ENCODE measurements at regions not wholly inside any gene's neighbourhood (a gene's known extent, or its start where the extent isn't known, plus 50 kb on each side); places are given as distances from the start of the nearest gene placed in this dataset.

DNA sequence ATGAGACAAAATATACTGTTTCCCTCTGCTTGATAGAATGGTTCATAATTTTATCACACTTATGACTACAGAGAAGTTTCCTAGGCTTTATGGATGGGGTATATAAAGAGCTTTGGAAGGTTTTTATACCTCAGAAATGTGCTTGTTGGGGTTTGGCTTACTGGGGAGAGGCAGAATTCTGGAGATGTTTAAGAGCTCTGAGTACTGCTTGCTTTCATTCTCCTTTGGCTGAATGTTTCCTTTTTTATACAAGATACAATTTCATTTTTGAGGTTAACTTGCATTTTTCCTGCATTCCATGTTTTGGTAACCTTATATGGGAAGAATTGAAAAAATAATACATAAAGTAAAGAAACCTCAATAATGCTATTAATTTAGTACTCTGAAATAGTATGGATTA lies 157.7 kb upstream of the COL11A1 start:
- Histone ChIP-seq H3K27ac (no peak overlapping the region), H3K4me3 (no peak overlapping the region), H3K4me1 (no peaks in the 10 kb centered on the region), H3K36me3 (no peaks in the 10 kb centered on the region), H3K27me3 (no peaks in the 10 kb centered on the region), H3K9me3 (no peaks in the 10 kb centered on the region)
- no peak for DNase-seq
- intact Hi-C loops (cut with DNase I) = no loop called here
- TF ChIP-seq POLR2A (IDR thresholded peaks at IDR 0.05) (no peak), POLR2AphosphoS5 (IDR thresholded peaks at IDR 0.05) (no peak), CTCF (IDR thresholded peaks at IDR 0.05) (no peak), EP300 (IDR thresholded peaks at IDR 0.05) (no peak)

GRCh38 chr1:103265551-103265950 lies 157.2 kb upstream of the COL11A1 start:
- DNase-seq = no peak
- no peak overlapping the region for H3K4me3 ChIP-seq

GRCh38 chr1:103259982-103260381 lies 151.7 kb upstream of the COL11A1 start:
- Histone ChIP-seq H3K9me3 (no peaks in the 10 kb centered on the region), H3K36me3 (no peaks in the 10 kb centered on the region), H3K27me3 (no peaks in the 10 kb centered on the region), H3K4me3 (no peak overlapping the region), H3K4me1 (peaks cover 0 to 5% (median 0%) of the 10 kb centered on the region in 4 donors), H3K27ac (no peak overlapping the region)
- TF ChIP-seq POLR2AphosphoS5 (IDR thresholded peaks at IDR 0.05) (no peak), EP300 (IDR thresholded peaks at IDR 0.05) (no peak), CTCF (IDR thresholded peaks at IDR 0.05) (no peak), POLR2A (IDR thresholded peaks at IDR 0.05) (no peak)
- no peak for DNase-seq
- intact Hi-C loops (cut with DNase I) = no loop called here
- 83 to 89% methylated on average over 2 of the region's 2 CpGs for WGBS, 2 donors

More at GRCh38 chr1:103265551-103265950, 157.2 kb upstream of the COL11A1 start:
- TF ChIP-seq POLR2AphosphoS5 (IDR thresholded peaks at IDR 0.05) (no peak), CTCF (IDR thresholded peaks at IDR 0.05) (no peak), EP300 (IDR thresholded peaks at IDR 0.05) (no peak), POLR2A (IDR thresholded peaks at IDR 0.05) (no peak)
- Histone ChIP-seq H3K9me3 (no peaks in the 10 kb centered on the region), H3K4me1 (no peaks in the 10 kb centered on the region), H3K27ac (no peak overlapping the region), H3K36me3 (no peaks in the 10 kb centered on the region), H3K27me3 (no peaks in the 10 kb centered on the region)
- intact Hi-C loops (cut with DNase I) = no loop called here

DNA sequence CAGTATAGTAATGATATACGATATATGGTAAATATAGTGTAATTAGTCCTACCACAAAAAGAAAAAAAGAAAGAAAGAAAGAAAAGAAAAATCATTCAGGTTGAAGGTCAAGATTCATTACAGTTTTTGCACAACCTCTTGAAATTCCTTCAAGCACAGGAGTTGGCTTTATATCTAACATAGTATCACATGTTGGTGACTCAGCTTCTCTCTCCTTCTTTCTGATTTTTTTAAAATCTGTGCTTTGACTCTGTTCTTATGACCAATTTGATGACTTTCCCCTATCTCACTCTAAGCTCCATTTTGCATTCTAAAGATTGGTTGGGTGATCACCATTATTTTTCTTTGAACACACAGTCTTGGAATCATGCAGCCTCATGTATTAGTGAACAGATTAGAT lies 148.2 kb upstream of the COL11A1 start:
- Histone ChIP-seq H3K4me1 (peaks cover 0 to 8% (median 0%) of the 10 kb centered on the region in 4 donors), H3K36me3 (no peaks in the 10 kb centered on the region), H3K27ac (no peak overlapping the region), H3K4me3 (no peak overlapping the region), H3K27me3 (no peaks in the 10 kb centered on the region), H3K9me3 (no peaks in the 10 kb centered on the region)
- TF ChIP-seq POLR2AphosphoS5 (IDR thresholded peaks at IDR 0.05) = no peak
- no peak for TF ChIP-seq POLR2A (IDR thresholded peaks at IDR 0.05)
- no peak for TF ChIP-seq CTCF (IDR thresholded peaks at IDR 0.05)
- no peak for TF ChIP-seq EP300 (IDR thresholded peaks at IDR 0.05)
- 83 to 98% methylated on average over 1 of the region's 1 CpG for WGBS, 2 donors
- intact Hi-C loops (cut with DNase I) = no loop called here
- no peak for DNase-seq

DNA sequence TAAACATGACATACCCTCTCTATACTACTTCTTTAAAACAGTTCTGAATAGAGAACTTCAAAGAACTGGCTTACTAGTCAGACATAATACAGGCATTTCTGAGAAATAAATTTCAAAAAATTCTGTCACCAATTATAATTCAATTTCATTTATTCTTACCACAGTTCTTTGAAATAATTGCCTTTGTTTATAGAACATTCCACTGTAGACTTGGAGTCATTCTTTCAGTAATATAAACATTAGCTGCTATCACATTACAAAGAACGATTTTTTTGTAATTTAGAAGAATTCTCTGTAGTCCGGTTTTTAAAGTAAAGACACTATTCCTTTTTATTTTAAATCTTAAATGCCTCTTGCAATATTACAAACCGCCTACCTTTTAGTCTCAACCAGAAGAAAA lies 146.4 kb upstream of the COL11A1 start:
- H3K4me1 ChIP-seq = peaks cover 0 to 8% (median 0%) of the 10 kb centered on the region in 4 donors
- H3K36me3 ChIP-seq = no peaks in the 10 kb centered on the region
- WGBS, 2 donors = 65 to 74% methylated on average over 3 of the region's 3 CpGs
- H3K4me3 ChIP-seq = no peak overlapping the region
- TF ChIP-seq CTCF (IDR thresholded peaks at IDR 0.05) = no peak
- no peak for TF ChIP-seq EP300 (IDR thresholded peaks at IDR 0.05)
- TF ChIP-seq POLR2AphosphoS5 (IDR thresholded peaks at IDR 0.05) = no peak
- no peak for TF ChIP-seq POLR2A (IDR thresholded peaks at IDR 0.05)
- DNase-seq = no peak
- H3K27me3 ChIP-seq = no peaks in the 10 kb centered on the region
- H3K27ac ChIP-seq = no peak overlapping the region
- no peaks in the 10 kb centered on the region for H3K9me3 ChIP-seq
- intact Hi-C loops (cut with DNase I) = no loop called here

All from sigmoid colon (tissue), 6 donors.